ENCODE measurements at regions not wholly inside any gene's neighbourhood (a gene's known extent, or its start where the extent isn't known, plus 50 kb on each side); places are given as distances from the start of the nearest gene placed in this dataset.

DNA sequence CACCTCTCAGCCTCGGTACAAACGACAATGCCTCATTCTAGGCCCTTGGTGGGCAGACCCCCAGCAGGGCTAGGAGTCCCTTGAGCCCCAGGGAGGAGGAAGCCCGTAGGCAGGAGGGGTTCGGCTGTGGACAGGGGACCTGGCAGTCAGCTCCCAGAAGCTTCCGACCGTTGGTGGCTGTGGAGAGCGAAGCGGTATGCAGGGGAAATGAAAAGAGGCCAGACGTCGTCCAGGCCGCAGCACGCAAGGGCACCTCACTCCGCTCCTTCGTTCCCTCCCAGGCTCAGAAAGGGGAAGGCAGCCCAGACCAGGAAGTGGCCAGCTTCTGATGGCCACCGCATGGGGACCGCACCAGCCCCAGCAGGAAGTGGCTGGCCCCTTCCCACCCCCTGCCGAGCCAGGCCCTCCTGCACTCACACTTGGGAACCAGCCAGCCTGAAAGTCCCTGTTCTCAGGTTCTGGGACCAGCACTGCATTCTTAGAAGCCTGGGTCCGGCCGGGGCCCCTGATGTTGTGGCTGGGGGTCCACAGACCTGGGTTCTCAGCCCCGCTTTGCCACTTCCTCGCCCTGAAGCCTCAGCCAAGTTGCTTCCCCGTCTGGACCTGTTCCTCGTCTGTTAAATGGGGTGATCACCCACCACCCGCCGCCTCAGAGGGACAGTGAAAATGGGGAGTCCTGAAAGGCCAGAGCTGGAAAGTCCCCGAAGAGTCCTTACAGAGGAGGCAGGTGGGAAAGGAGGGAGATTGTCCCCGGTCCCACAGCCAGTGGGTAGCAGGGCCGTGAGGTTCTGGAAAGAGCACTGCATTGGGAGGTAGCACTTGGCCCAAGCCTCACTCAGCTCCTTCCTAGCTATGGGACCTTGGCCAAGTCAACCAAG lies 104.0 kb upstream of the RUNX3 start:
- intact Hi-C loops (cut with DNase I, micrococcal nuclease) = no loop called here
- ATAC-seq (peak; percentile 53), DNase-seq (peak; percentile 43 to 82 (median 64))
- no peak for TF ChIP-seq CTCF (IDR thresholded peaks at IDR 0.05)
- no peak overlapping the region for H3K4me3 ChIP-seq
- no peaks in the 10 kb centered on the region for H3K9me3 ChIP-seq
- peaks cover 4% of the 10 kb centered on the region for H3K4me1 ChIP-seq (ENCODE audit: low read depth)
- no peaks in the 10 kb centered on the region for H3K36me3 ChIP-seq (ENCODE audit: low read depth)

GRCh38 chr1:25033030-25033827 lies 103.2 kb upstream of the RUNX3 start:
- intact Hi-C loops (cut with DNase I, micrococcal nuclease) = no loop called here
- ATAC-seq (no peak), DNase-seq (peak in 1 of 3 donors; percentile 48)
- TF ChIP-seq CTCF (IDR thresholded peaks at IDR 0.05) = no peak
- peaks cover 4% of the 10 kb centered on the region for H3K4me1 ChIP-seq (ENCODE audit: low read depth)
- no peaks in the 10 kb centered on the region for H3K36me3 ChIP-seq (ENCODE audit: low read depth)
- H3K9me3 ChIP-seq = no peaks in the 10 kb centered on the region
- no peak overlapping the region for H3K4me3 ChIP-seq

DNA sequence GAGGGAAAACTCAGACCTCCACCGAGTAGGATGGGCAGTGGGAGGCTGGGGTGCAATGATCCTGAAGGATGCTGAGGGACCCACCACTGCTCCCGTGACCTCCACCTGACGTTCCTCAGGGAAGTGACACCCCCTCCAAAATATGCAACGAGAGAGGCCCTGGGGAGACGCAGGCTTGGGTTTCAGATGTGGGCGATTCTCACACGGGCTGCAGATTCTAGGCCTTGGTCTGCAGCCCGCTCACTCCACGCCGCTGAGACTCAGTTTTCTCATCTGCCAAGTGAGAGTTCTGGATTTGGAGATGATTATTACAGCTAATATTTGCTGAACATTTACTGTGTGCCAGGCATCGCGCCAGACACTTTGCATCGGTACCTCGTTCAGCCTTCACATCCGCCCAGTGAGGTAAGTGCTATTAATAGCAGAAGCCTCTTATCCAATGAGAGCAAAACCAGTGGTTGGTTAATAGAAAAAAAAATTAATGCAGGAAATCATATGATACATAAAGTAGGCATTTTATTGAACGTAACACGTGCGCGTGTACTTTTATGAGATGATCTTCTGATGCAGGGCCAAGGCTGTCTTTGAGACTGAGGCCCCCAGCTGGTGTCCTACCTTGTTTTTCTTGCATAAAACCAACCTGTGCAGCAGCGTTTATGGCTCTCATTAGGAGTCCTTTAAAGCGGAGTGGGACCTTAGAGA lies 102.0 kb upstream of the RUNX3 start:
- DNase-seq = peak in 2 of 3 donors; percentile 49 to 70
- intact Hi-C loops (cut with DNase I, micrococcal nuclease) = no loop called here
- no peaks in the 10 kb centered on the region for H3K36me3 ChIP-seq (ENCODE audit: low read depth)
- peaks cover 4% of the 10 kb centered on the region for H3K4me1 ChIP-seq (ENCODE audit: low read depth)
- H3K4me3 ChIP-seq = no peak overlapping the region
- peak; percentile 68 for ATAC-seq
- no peak for TF ChIP-seq CTCF (IDR thresholded peaks at IDR 0.05)
- no peaks in the 10 kb centered on the region for H3K9me3 ChIP-seq

DNA sequence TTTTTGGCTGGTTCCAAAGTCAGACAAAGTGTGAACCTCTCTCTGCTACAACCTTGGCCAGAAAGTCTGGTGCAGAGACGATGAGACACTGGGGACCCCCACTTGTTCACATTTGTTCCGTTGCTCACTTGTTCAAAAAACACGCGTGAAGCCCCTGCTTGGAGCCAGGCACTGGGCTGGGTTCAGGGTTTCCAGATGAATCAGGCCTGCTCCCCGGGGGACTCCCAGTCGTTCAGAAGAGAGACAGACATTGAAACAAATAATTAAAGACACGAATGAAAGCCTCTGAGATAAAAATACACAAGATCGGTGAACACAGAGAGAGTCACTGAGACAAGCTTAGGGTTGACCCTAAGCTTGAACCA lies 101.5 kb upstream of the RUNX3 start:
- ATAC-seq = no peak
- Histone ChIP-seq H3K4me1 (ENCODE audit: low read depth) (peaks cover 4% of the 10 kb centered on the region), H3K4me3 (no peak overlapping the region), H3K9me3 (no peaks in the 10 kb centered on the region), H3K36me3 (ENCODE audit: low read depth) (no peaks in the 10 kb centered on the region)
- intact Hi-C loops (cut with DNase I, micrococcal nuclease) = no loop called here
- no peak for DNase-seq
- no peak for TF ChIP-seq CTCF (IDR thresholded peaks at IDR 0.05)

DNA sequence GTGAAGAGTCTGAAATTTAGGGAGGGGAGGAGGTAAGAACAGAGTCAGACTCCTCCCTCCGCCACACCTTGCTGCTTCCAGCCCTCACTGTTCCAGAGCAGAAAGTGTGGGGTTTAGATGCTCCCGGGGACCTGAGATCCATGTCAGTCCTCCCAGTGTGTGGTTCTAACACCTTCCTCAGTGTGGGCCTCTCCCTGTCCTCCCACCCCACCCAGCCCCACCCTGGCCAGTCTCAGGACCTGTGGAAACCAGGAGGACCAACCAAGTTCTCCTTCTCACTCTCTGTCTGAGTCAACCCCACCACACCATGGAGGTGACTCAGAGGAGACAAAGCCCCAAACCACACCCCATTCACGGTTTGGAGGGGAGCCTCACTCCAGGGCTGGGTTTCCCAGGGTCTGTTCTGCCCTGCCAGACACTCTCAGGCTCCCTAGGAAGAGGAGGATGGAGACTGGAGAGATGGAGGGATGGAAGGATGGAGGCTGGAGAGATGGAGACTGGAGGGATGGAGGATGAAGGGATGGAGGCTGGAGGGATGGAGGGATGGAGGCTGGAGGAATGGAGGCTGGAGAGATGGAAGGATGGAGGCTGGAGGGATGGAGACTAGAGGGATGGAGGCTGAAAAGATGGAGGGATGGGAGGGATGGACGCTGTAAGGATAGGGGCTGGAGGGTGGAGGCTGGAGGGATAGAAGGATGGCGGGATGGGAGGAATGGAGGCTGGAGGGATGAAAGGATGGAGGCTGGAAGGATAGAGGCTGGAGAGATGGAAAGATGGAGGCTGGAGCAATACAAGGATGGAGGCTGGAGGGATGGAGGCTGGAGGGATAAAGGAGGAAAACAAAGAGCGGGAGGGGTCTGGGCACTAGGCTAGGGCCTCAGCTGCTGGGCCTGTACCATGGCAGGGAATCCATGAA lies 100.9 kb upstream of the RUNX3 start:
- ATAC-seq = peak; percentile 58
- TF ChIP-seq CTCF (IDR thresholded peaks at IDR 0.05) = no peak
- no peaks in the 10 kb centered on the region for H3K9me3 ChIP-seq
- H3K36me3 ChIP-seq (ENCODE audit: low read depth) = no peaks in the 10 kb centered on the region
- no peak overlapping the region for H3K4me3 ChIP-seq
- DNase-seq = peak in 1 of 3 donors; percentile 35
- intact Hi-C loops (cut with DNase I, micrococcal nuclease) = no loop called here
- H3K4me1 ChIP-seq (ENCODE audit: low read depth) = peaks cover 4% of the 10 kb centered on the region

Data from mucosa of descending colon (tissue), 3 donors.